ENCODE measurements at regions not wholly inside any gene's neighbourhood (a gene's known extent, or its start where the extent isn't known, plus 50 kb on each side); places are given as distances from the start of the nearest gene placed in this dataset.

GRCh38 chr12:48266826-48267225 lies 63.7 kb upstream of the OR10AD1 start:
- no peak for TF ChIP-seq CTCF (IDR thresholded peaks at IDR 0.05; ENCODE audit: control insufficient read depth, extremely low read depth, insufficient read depth)
- no peak for DNase-seq (ENCODE audit: low read depth)
- H3K4me3 ChIP-seq (ENCODE audit: low read depth, low read length), result no peak overlapping the region

- no peak for DNase-seq (ENCODE audit: low read depth)
- no peak for TF ChIP-seq CTCF (IDR thresholded peaks at IDR 0.05; ENCODE audit: control insufficient read depth, extremely low read depth, insufficient read depth)
- no peak overlapping the region for H3K4me3 ChIP-seq (ENCODE audit: low read depth, low read length)
Observed at GRCh38 chr12:48265777-48266176, 62.7 kb upstream of the OR10AD1 start.

- TF ChIP-seq CTCF (IDR thresholded peaks at IDR 0.05; ENCODE audit: control insufficient read depth, extremely low read depth, insufficient read depth), result no peak
- no peak overlapping the region for H3K4me3 ChIP-seq (ENCODE audit: low read depth, low read length)
- no peak for DNase-seq (ENCODE audit: low read depth)
Observed at GRCh38 chr12:48263617-48264016, 60.5 kb upstream of the OR10AD1 start.

GRCh38 chr12:48261773-48262172 lies 58.7 kb upstream of the OR10AD1 start:
- no peak for DNase-seq (ENCODE audit: low read depth)
- TF ChIP-seq CTCF (IDR thresholded peaks at IDR 0.05; ENCODE audit: control insufficient read depth, extremely low read depth, insufficient read depth), result no peak
- no peak overlapping the region for H3K4me3 ChIP-seq (ENCODE audit: low read depth, low read length)
